ENCODE measurements at regions not wholly inside any gene's neighbourhood (a gene's known extent, or its start where the extent isn't known, plus 50 kb on each side); places are given as distances from the start of the nearest gene placed in this dataset.

DNA sequence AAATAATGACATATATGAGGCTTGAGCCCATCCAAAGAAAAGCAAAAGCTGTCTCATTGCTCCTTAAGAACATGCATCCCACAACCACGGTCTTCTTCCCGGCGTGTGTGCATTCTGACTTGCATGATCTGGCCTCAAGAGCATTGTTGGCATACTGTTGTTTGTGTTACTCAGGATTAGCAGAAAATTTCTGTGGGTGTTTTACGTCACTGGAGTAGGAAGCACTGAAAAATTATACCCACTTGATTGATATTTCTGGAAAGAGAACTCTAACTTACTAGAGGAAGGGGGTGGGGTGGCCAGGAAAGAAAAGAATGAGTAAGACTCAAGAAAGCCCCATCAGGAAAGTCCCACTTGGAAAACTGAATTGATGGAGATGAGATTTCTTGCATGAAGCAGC, 326.2 kb upstream of the PRDM1 start:
- Histone ChIP-seq H3K4me1 (ENCODE audit: control insufficient read depth in 4 of 4, insufficient read depth in 4 of 4, low read length in 3 of 4) (peaks cover 2 to 29% (median 9%) of the 10 kb centered on the region in 4 donors), H3K27ac (ENCODE audit: low read depth in 1 of 2, low read length in 2 of 2) (no peak overlapping the region), H3K9me3 (ENCODE audit: control insufficient read depth in 4 of 4, low read length in 3 of 4) (no peaks in the 10 kb centered on the region), H3K27me3 (ENCODE audit: control insufficient read depth in 4 of 4, insufficient read depth in 4 of 4, low read length in 3 of 4) (no peaks in the 10 kb centered on the region), H3K9ac (ENCODE audit: low read depth in 1 of 2, low read length in 2 of 2) (no peak overlapping the region), H3K4me3 (ENCODE audit: low read depth in 1 of 3, low read length in 3 of 3) (no peak overlapping the region), H3K36me3 (ENCODE audit: control insufficient read depth in 4 of 4, insufficient read depth in 3 of 4, low read depth in 1 of 4, low read length in 3 of 4) (no peaks in the 10 kb centered on the region)
- no peak for TF ChIP-seq FOXA2 (IDR thresholded peaks at IDR 0.05)
- TF ChIP-seq EGR1 (IDR thresholded peaks at IDR 0.05; ENCODE audit: low read depth in 2 of 2), result no peak
- no peak for TF ChIP-seq JUND (IDR thresholded peaks at IDR 0.05)
- TF ChIP-seq RXRA (IDR thresholded peaks at IDR 0.05), result no peak
- TF ChIP-seq REST (IDR thresholded peaks at IDR 0.05), result no peak
- 69% methylated on average over 4 of the region's 4 CpGs for WGBS
- no peak for DNase-seq (ENCODE audit: low spot score)

GRCh38 chr6:105759015-105759414, 327.1 kb upstream of the PRDM1 start:
- Histone ChIP-seq H3K4me1 (ENCODE audit: control insufficient read depth in 4 of 4, insufficient read depth in 4 of 4, low read length in 3 of 4) (peaks cover 2 to 29% (median 9%) of the 10 kb centered on the region in 4 donors), H3K27ac (ENCODE audit: low read depth in 1 of 2, low read length in 2 of 2) (no peak overlapping the region), H3K36me3 (ENCODE audit: control insufficient read depth in 4 of 4, insufficient read depth in 3 of 4, low read depth in 1 of 4, low read length in 3 of 4) (no peaks in the 10 kb centered on the region), H3K9me3 (ENCODE audit: control insufficient read depth in 4 of 4, low read length in 3 of 4) (no peaks in the 10 kb centered on the region), H3K4me3 (ENCODE audit: low read depth in 1 of 3, low read length in 3 of 3) (no peak overlapping the region), H3K27me3 (ENCODE audit: control insufficient read depth in 4 of 4, insufficient read depth in 4 of 4, low read length in 3 of 4) (no peaks in the 10 kb centered on the region), H3K9ac (ENCODE audit: low read depth in 1 of 2, low read length in 2 of 2) (no peak overlapping the region)
- no peak for DNase-seq (ENCODE audit: low spot score)
- 94% methylated on average over 2 of the region's 2 CpGs for WGBS
- TF ChIP-seq SP1 (IDR thresholded peaks at IDR 0.05) (no peak), RXRA (IDR thresholded peaks at IDR 0.05) (no peak), FOXA1 (IDR thresholded peaks at IDR 0.05) (no peak), TAF1 (conservative IDR thresholded peaks at IDR 0.05) (no peak), JUND (IDR thresholded peaks at IDR 0.05) (no peak), ZBTB33 (IDR thresholded peaks at IDR 0.05) (no peak), REST (IDR thresholded peaks at IDR 0.05) (no peak)
